ENCODE measurements at regions not wholly inside any gene's neighbourhood (a gene's known extent, or its start where the extent isn't known, plus 50 kb on each side); places are given as distances from the start of the nearest gene placed in this dataset.
A peak's percentile ranks its signal among the peaks of the same experiment; 100 is the strongest.

- peak in 2 of 3 experiments; percentile 17 to 26 for TF ChIP-seq CTCF (optimal IDR thresholded peaks at IDR 0.05 in 1 of 3, IDR thresholded peaks at IDR 0.05 in 1 of 3, conservative IDR thresholded peaks at IDR 0.05 in 1 of 3; ENCODE audit: extremely low read depth in 1 of 3, insufficient read depth in 2 of 3, low read length in 3 of 3)
- no peak for TF ChIP-seq EZH2 (IDR thresholded peaks at IDR 0.05; ENCODE audit: low read length)
- H3K4me3 ChIP-seq (ENCODE audit: control insufficient read depth in 2 of 3, extremely low read depth in 1 of 3, insufficient read depth in 2 of 3, low read depth in 1 of 3, low read length in 3 of 3), result no peak overlapping the region
- dilution Hi-C loops (cut with MboI; ENCODE audit: extremely low pct_ligation_motif_present, low sequenced_read_pairs), result no loop called here
- FAIRE-seq, result no peak
- H3K27me3 ChIP-seq (ENCODE audit: control insufficient read depth, extremely low read depth, insufficient read depth, low read length), result no peaks in the 10 kb centered on the region
- H2AFZ ChIP-seq (ENCODE audit: control insufficient read depth, low read length), result no peak overlapping the region
- no peak overlapping the region for H3K27ac ChIP-seq (ENCODE audit: control insufficient read depth, insufficient read depth, low read length)
- no peaks in the 10 kb centered on the region for H3K36me3 ChIP-seq (ENCODE audit: control insufficient read depth in 2 of 2, extremely low read depth in 1 of 2, insufficient read depth in 2 of 2, low read length in 2 of 2)
- H3K9me1 ChIP-seq (ENCODE audit: control insufficient read depth, extremely low read depth, insufficient read depth, low read length), result no peaks in the 10 kb centered on the region
- no peak overlapping the region for H3K4me2 ChIP-seq (ENCODE audit: control insufficient read depth, extremely low read depth, insufficient read depth, low read depth, low read length)
- H3K9me3 ChIP-seq (ENCODE audit: control insufficient read depth, low read depth, low read length), result no peaks in the 10 kb centered on the region
- H3K9ac ChIP-seq (ENCODE audit: control insufficient read depth, extremely low read depth, insufficient read depth, low read length), result no peak overlapping the region
- H3K79me2 ChIP-seq (ENCODE audit: control insufficient read depth, insufficient read depth, low read length), result no peaks in the 10 kb centered on the region
- no peaks in the 10 kb centered on the region for H3K4me1 ChIP-seq (ENCODE audit: control insufficient read depth, extremely low read depth, insufficient read depth, low read length)
- no peak for DNase-seq (ENCODE audit: low read depth, low spot score)
- H4K20me1 ChIP-seq (ENCODE audit: control insufficient read depth, extremely low read depth, insufficient read depth, low read length), result no peaks in the 10 kb centered on the region
Measured at GRCh38 chr2:128720080-128721022, 401.7 kb upstream of the HS6ST1 start.

- TF ChIP-seq CTCF (optimal IDR thresholded peaks at IDR 0.05 in 1 of 3, IDR thresholded peaks at IDR 0.05 in 1 of 3, conservative IDR thresholded peaks at IDR 0.05 in 1 of 3; ENCODE audit: extremely low read depth in 1 of 3, insufficient read depth in 2 of 3, low read length in 3 of 3) (no peak), EZH2 (IDR thresholded peaks at IDR 0.05; ENCODE audit: low read length) (no peak)
- dilution Hi-C loops (cut with MboI; ENCODE audit: extremely low pct_ligation_motif_present, low sequenced_read_pairs), result no loop called here
- H3K4me3 ChIP-seq (ENCODE audit: control insufficient read depth in 2 of 3, extremely low read depth in 1 of 3, insufficient read depth in 2 of 3, low read depth in 1 of 3, low read length in 3 of 3), result no peak overlapping the region
- DNase-seq (ENCODE audit: low read depth, low spot score), result no peak
- FAIRE-seq, result no peak
- H4K20me1 ChIP-seq (ENCODE audit: control insufficient read depth, extremely low read depth, insufficient read depth, low read length), result no peaks in the 10 kb centered on the region
- no peak overlapping the region for H3K27ac ChIP-seq (ENCODE audit: control insufficient read depth, insufficient read depth, low read length)
- no peak overlapping the region for H3K9ac ChIP-seq (ENCODE audit: control insufficient read depth, extremely low read depth, insufficient read depth, low read length)
- H3K79me2 ChIP-seq (ENCODE audit: control insufficient read depth, insufficient read depth, low read length), result no peaks in the 10 kb centered on the region
- no peaks in the 10 kb centered on the region for H3K9me1 ChIP-seq (ENCODE audit: control insufficient read depth, extremely low read depth, insufficient read depth, low read length)
- H3K36me3 ChIP-seq (ENCODE audit: control insufficient read depth in 2 of 2, extremely low read depth in 1 of 2, insufficient read depth in 2 of 2, low read length in 2 of 2), result no peaks in the 10 kb centered on the region
- H3K9me3 ChIP-seq (ENCODE audit: control insufficient read depth, low read depth, low read length), result no peaks in the 10 kb centered on the region
- H3K27me3 ChIP-seq (ENCODE audit: control insufficient read depth, extremely low read depth, insufficient read depth, low read length), result no peaks in the 10 kb centered on the region
- no peak overlapping the region for H3K4me2 ChIP-seq (ENCODE audit: control insufficient read depth, extremely low read depth, insufficient read depth, low read depth, low read length)
- no peaks in the 10 kb centered on the region for H3K4me1 ChIP-seq (ENCODE audit: control insufficient read depth, extremely low read depth, insufficient read depth, low read length)
- no peak overlapping the region for H2AFZ ChIP-seq (ENCODE audit: control insufficient read depth, low read length)
Measured at GRCh38 chr2:128721096-128721495, 402.4 kb upstream of the HS6ST1 start.
